HEK293 (cell line): ENCODE measurements at regions not wholly inside any gene's neighbourhood (a gene's known extent, or its start where the extent isn't known, plus 50 kb on each side); places are given as distances from the start of the nearest gene placed in this dataset.

ENCODE experiments used
- CTCF ChIP-seq: fragments of 450-650 bp; formaldehyde crosslinking; IDR thresholded peaks from 2 replicates; pipeline ENCODE4 v1.5.1; 2016; ENCODE audit warnings: missing biosample characterization, missing genetic modification characterization
- ZNF146 ChIP-seq: fragments of 450-650 bp; formaldehyde crosslinking; IDR thresholded peaks from 2 replicates; pipeline ENCODE4 v1.5.1; 2016; ENCODE audit warnings: missing biosample characterization, missing genetic modification characterization
- ZNF449 ChIP-seq: fragments of 450-650 bp; formaldehyde crosslinking; IDR thresholded peaks from 2 replicates; pipeline ENCODE4 v1.5.1; 2017; ENCODE audit warnings: missing biosample characterization, mild to moderate bottlenecking, missing genetic modification characterization, moderate library complexity

DNA sequence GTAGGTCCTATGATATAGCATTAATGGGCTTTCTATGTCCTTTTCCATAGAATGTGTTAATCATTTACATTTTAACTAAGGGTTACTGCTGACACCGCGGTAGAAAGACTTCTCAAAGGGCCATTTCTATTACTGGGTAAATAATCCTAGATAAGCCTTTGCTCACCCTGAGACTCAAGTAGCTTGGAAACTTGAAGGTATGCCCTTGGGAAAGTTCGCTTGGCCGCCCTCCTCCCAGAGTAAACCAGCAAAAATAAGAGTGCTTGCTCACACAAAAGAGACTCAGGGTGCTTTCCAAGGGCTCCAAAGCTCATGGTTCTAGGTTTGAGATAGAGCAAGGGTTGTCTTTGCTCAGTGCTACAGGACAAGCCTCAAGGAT, 85.8 kb upstream of the TMPRSS2 start:
- TF ChIP-seq CTCF (tag by site-specific recombination), result no peak
- no peak for TF ChIP-seq ZNF146 (tag by site-specific recombination)
- TF ChIP-seq ZNF449 (tag by site-specific recombination), result no peak
